ENCODE measurements at regions not wholly inside any gene's neighbourhood (a gene's known extent, or its start where the extent isn't known, plus 50 kb on each side); places are given as distances from the start of the nearest gene placed in this dataset.

DNA sequence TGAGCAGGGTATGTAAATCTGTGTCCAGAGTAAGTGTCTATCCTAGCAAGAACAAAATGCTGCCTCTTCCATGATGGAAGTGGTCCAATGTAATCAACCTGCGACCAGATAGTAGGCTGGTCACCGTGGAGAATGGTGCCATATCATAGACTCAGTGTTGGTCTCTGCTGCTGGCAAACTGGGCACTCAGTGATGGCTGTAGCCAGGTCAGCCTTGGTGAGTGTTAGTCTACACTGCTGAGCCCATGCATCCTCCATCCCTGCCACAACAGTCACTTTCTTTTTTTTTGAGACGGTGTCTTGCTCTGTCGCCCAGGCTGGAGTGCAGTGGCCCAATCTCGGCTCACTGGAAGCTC, 69.3 kb downstream of the CHRD start:
- intact Hi-C loops (cut with DNase I): no loop called here
- no peak for TF ChIP-seq POLR2A (IDR thresholded peaks at IDR 0.05)
- TF ChIP-seq, protein P1, sequence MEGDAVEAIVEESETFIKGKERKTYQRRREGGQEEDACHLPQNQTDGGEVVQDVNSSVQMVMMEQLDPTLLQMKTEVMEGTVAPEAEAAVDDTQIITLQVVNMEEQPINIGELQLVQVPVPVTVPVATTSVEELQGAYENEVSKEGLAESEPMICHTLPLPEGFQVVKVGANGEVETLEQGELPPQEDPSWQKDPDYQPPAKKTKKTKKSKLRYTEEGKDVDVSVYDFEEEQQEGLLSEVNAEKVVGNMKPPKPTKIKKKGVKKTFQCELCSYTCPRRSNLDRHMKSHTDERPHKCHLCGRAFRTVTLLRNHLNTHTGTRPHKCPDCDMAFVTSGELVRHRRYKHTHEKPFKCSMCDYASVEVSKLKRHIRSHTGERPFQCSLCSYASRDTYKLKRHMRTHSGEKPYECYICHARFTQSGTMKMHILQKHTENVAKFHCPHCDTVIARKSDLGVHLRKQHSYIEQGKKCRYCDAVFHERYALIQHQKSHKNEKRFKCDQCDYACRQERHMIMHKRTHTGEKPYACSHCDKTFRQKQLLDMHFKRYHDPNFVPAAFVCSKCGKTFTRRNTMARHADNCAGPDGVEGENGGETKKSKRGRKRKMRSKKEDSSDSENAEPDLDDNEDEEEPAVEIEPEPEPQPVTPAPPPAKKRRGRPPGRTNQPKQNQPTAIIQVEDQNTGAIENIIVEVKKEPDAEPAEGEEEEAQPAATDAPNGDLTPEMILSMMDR (IDR thresholded peaks at IDR 0.05): no peak
- no peak overlapping the region for H3K27ac ChIP-seq
- no peaks in the 10 kb centered on the region for H3K27me3 ChIP-seq
- H3K36me3 ChIP-seq: no peaks in the 10 kb centered on the region
- no peak for DNase-seq
- no peaks in the 10 kb centered on the region for H3K9me3 ChIP-seq
- no peaks in the 10 kb centered on the region for H3K4me1 ChIP-seq
- WGBS, 2 donors: 82 to 85% methylated on average over 4 to 5 of the region's 5 CpGs
- H3K4me3 ChIP-seq (replicated peaks in 1 of 3): no peak overlapping the region

DNA sequence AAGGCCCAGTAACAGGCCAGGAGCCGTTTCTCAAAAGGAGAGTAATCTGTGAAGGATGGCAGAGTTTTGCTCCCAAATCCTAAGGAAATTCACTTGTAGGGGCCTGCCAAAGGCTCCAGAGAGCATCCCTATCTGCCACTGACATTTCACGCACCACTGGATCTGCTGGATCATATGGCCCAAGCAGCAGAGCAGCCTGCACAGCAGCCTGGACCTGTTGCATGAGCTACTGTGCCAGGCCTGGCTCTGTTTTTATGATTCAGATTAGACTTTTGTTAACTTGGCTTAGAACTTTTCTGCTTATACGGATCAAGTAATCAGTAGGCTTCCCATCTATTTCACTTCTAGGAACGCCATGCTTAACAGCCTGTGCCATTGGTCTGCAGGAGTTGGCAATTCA, 70.7 kb downstream of the CHRD start:
- 95 to 96% methylated on average over 4 of the region's 4 CpGs for WGBS, 2 donors
- Histone ChIP-seq H3K9me3 (no peaks in the 10 kb centered on the region), H3K27me3 (no peaks in the 10 kb centered on the region), H3K4me1 (no peaks in the 10 kb centered on the region), H3K27ac (no peak overlapping the region), H3K4me3 (replicated peaks in 1 of 3) (no peak overlapping the region), H3K36me3 (no peaks in the 10 kb centered on the region)
- intact Hi-C loops (cut with DNase I): no loop called here
- no peak for DNase-seq
- TF ChIP-seq POLR2A (IDR thresholded peaks at IDR 0.05): no peak
- TF ChIP-seq, protein P1 (IDR thresholded peaks at IDR 0.05): no peak

DNA sequence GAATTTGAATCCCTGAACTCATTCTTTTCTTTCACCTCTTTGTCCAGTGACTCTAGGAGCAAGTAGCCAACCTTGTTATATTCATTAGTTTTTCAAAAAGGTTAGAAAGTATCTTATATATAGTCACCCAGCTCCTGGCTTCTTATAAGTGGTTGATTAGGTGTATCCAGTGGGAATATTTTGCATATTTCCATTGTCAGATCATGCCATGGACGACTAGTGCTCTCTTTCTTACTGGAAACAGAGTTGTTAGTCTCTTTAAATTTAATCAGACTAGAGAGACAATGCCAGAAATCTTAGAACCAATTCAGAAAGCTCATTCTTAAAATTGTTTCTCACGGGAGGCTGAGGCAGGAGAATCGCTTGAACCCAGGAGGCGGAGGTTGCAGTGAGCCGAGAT, 73.4 kb downstream of the CHRD start:
- Histone ChIP-seq H3K36me3 (no peaks in the 10 kb centered on the region), H3K4me3 (replicated peaks in 1 of 3) (no peak overlapping the region), H3K9me3 (no peaks in the 10 kb centered on the region), H3K27me3 (no peaks in the 10 kb centered on the region), H3K27ac (no peak overlapping the region), H3K4me1 (no peaks in the 10 kb centered on the region)
- TF ChIP-seq, protein P1 (IDR thresholded peaks at IDR 0.05): no peak
- no peak for TF ChIP-seq POLR2A (IDR thresholded peaks at IDR 0.05)
- DNase-seq: no peak
- 71 to 79% methylated on average over 5 of the region's 5 CpGs for WGBS, 2 donors
- intact Hi-C loops (cut with DNase I): no loop called here

DNA sequence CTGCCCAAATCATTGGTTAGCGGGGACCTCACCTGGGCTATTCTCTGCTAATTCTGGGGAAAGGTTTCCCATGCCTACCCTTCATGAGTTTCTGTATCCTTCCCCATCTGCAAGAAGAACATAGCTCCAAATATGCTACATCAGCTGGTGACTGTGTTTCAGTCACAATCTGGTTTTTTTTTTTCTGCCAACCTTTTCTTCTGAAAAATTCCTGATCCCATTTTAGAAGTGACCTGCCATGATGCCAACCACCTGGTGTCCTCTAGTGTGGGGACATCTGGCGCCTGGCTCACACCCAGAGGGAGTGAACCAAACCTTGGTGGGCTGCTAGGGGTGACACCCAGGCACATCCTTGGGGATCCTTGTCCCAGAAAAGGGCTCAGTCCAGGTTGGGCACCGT, 76.1 kb downstream of the CHRD start:
- 76 to 91% methylated on average over 3 of the region's 3 CpGs for WGBS, 2 donors
- TF ChIP-seq POLR2A (IDR thresholded peaks at IDR 0.05): no peak
- TF ChIP-seq, protein P1 (IDR thresholded peaks at IDR 0.05): no peak
- H3K36me3 ChIP-seq: no peaks in the 10 kb centered on the region
- H3K27me3 ChIP-seq: no peaks in the 10 kb centered on the region
- no peaks in the 10 kb centered on the region for H3K9me3 ChIP-seq
- H3K4me3 ChIP-seq (replicated peaks in 1 of 3): no peak overlapping the region
- intact Hi-C loops (cut with DNase I): no loop called here
- no peak for DNase-seq
- no peak overlapping the region for H3K27ac ChIP-seq
- H3K4me1 ChIP-seq: no peaks in the 10 kb centered on the region

DNA sequence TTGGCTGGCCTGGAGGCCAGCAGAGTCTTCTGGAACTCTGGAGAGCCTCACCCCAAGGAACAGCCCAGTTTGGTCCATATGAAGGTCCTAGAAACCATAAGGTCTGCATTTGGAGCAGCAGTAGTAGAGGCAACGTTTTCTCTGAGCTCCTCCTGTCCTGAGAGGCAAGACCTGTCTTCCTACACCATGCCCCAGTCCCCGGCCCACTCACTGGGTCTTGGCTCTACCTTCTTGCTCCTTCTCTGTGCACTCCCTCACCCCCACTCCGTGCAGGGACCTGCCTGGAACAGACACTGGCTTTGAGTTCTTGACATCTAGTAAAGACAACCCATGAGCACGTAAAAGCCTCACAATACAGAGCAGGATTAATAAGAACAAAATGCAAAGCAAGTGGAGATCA, 76.6 kb downstream of the CHRD start:
- 67 to 68% methylated on average over 4 of the region's 4 CpGs for WGBS, 2 donors
- no peaks in the 10 kb centered on the region for H3K4me1 ChIP-seq
- DNase-seq: no peak
- TF ChIP-seq, protein P1 (IDR thresholded peaks at IDR 0.05): no peak
- TF ChIP-seq POLR2A (IDR thresholded peaks at IDR 0.05): no peak
- no peaks in the 10 kb centered on the region for H3K9me3 ChIP-seq
- no peak overlapping the region for H3K27ac ChIP-seq
- intact Hi-C loops (cut with DNase I): no loop called here
- no peaks in the 10 kb centered on the region for H3K36me3 ChIP-seq
- no peak overlapping the region for H3K4me3 ChIP-seq (replicated peaks in 1 of 3)
- no peaks in the 10 kb centered on the region for H3K27me3 ChIP-seq

Measured in thyroid gland (tissue), 4 donors.